Loucy (cell line): ENCODE measurements at regions not wholly inside any gene's neighbourhood (a gene's known extent, or its start where the extent isn't known, plus 50 kb on each side); places are given as distances from the start of the nearest gene placed in this dataset.
A peak's percentile ranks its signal among the peaks of the same experiment; 100 is the strongest.

Experiments
- H2AFZ ChIP-seq: fragments of 200-600 bp; sonication (generic); 2 replicates; pipeline ENCODE4 v1.6.0; 2016; ENCODE audit warnings: antibody characterized with exemption, mild to moderate bottlenecking, low read length, moderate library complexity
- H3F3A ChIP-seq: fragments of 200-600 bp; 2 replicates; pipeline ENCODE4 v1.6.0; 2016; ENCODE audit warnings: antibody characterized with exemption, low read depth, mild to moderate bottlenecking
- H3K27me3 ChIP-seq: fragments of 200-600 bp; sonication (generic); 2 replicates; pipeline ENCODE4 v1.6.1; 2014; ENCODE audit warnings: low read length, mild to moderate bottlenecking; ENCODE audit not compliant: insufficient read depth, poor library complexity, severe bottlenecking
- H3K36me3 ChIP-seq: fragments of 200-600 bp; sonication (generic); 2 replicates; pipeline ENCODE4 v1.6.1; 2016; ENCODE audit warnings: low read length; ENCODE audit not compliant: insufficient read depth
- H3K4me1 ChIP-seq: fragments of 200-600 bp; sonication (generic); 2 replicates; pipeline ENCODE4 v1.5.1; 2014; ENCODE audit warnings: low read length, mild to moderate bottlenecking; ENCODE audit not compliant: insufficient read depth, poor library complexity, severe bottlenecking
- H3K4me2 ChIP-seq: fragments of 200-600 bp; sonication (generic); 2 replicates; pipeline ENCODE4 v1.6.0; 2014; ENCODE audit warnings: antibody characterized with exemption, low read length, low read depth, mild to moderate bottlenecking; ENCODE audit not compliant: poor library complexity, severe bottlenecking
- H3K4me3 ChIP-seq: fragments of 200-600 bp; sonication (generic); 2 replicates; pipeline ENCODE4 v1.5.1; 2014; ENCODE audit warnings: low read length, mild to moderate bottlenecking, mixed read lengths; ENCODE audit not compliant: poor library complexity, severe bottlenecking
- H3K79me2 ChIP-seq: fragments of 200-600 bp; sonication (generic); 2 replicates; pipeline ENCODE4 v1.6.1; 2014; ENCODE audit warnings: low read length; ENCODE audit not compliant: insufficient read depth
- H3K9ac ChIP-seq: fragments of 200-600 bp; sonication (generic); 2 replicates; pipeline ENCODE4 v1.6.0; 2014; ENCODE audit warnings: mild to moderate bottlenecking, low read depth, low read length, moderate library complexity; ENCODE audit not compliant: poor library complexity, severe bottlenecking
- H3K9me2 ChIP-seq: fragments of 200-600 bp; sonication (generic); replicated peaks from 2 replicates; pipeline ENCODE4 v1.6.1; 2016; ENCODE audit warnings: low read depth, low read length, mixed read lengths
- H3K9me3 ChIP-seq: fragments of 200-600 bp; sonication (generic); 2 replicates; pipeline ENCODE4 v1.6.1; 2014; ENCODE audit warnings: mild to moderate bottlenecking, antibody characterized with exemption, low read length, low read depth; ENCODE audit not compliant: insufficient read depth
- H4K20me1 ChIP-seq: fragments of 200-600 bp; sonication (generic); 2 replicates; pipeline ENCODE4 v1.6.0; 2014; ENCODE audit warnings: antibody characterized with exemption, low read length, mild to moderate bottlenecking; ENCODE audit not compliant: insufficient read depth, poor library complexity, severe bottlenecking
- EZH2phosphoT487 ChIP-seq: fragments of 200-600 bp; IDR thresholded peaks from 2 replicates; pipeline ENCODE4 v1.6.1; 2018; ENCODE audit warnings: antibody characterized with exemption, mild to moderate bottlenecking, moderate library complexity, borderline replicate concordance
- TF ChIP-seq, protein P1 (sequence below): fragments of 200-600 bp; sonication (generic); conservative IDR thresholded peaks from 2 replicates; pipeline ENCODE4 v1.5.1; 2014; ENCODE audit warnings: mild to moderate bottlenecking, antibody characterized with exemption, low read length

DNA sequence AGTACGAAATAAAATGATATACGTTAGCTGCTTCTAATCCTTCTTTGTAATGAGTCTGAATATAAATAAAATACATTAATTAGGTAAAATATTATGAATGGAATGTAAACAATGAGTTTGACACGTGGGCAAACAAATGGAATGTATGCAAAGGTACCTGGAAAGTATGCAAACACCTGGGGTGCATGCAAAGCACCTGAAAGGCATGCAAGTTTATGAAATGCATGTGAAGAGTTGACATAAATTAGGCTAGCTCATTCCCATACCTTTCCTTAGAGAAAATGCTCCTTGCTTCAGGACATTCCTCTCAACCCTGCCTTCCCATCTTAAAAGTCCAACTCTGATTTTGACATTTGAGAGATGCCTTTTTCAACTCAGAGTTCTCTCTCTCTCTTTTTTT, 140.9 kb downstream of the EDN1 start:
- no peaks in the 10 kb centered on the region for H3K79me2 ChIP-seq
- peaks cover 14% of the 10 kb centered on the region; the same call in 1 of the 2 replicates for H3K9me3 ChIP-seq
- H3K4me2 ChIP-seq = no peak overlapping the region
- H3F3A ChIP-seq = no peaks in the 10 kb centered on the region
- no peaks in the 10 kb centered on the region for H3K9me2 ChIP-seq
- H3K27me3 ChIP-seq = no peaks in the 10 kb centered on the region
- TF ChIP-seq, protein P1, sequence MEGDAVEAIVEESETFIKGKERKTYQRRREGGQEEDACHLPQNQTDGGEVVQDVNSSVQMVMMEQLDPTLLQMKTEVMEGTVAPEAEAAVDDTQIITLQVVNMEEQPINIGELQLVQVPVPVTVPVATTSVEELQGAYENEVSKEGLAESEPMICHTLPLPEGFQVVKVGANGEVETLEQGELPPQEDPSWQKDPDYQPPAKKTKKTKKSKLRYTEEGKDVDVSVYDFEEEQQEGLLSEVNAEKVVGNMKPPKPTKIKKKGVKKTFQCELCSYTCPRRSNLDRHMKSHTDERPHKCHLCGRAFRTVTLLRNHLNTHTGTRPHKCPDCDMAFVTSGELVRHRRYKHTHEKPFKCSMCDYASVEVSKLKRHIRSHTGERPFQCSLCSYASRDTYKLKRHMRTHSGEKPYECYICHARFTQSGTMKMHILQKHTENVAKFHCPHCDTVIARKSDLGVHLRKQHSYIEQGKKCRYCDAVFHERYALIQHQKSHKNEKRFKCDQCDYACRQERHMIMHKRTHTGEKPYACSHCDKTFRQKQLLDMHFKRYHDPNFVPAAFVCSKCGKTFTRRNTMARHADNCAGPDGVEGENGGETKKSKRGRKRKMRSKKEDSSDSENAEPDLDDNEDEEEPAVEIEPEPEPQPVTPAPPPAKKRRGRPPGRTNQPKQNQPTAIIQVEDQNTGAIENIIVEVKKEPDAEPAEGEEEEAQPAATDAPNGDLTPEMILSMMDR = no peak
- no peak for TF ChIP-seq EZH2phosphoT487
- H4K20me1 ChIP-seq = no peaks in the 10 kb centered on the region
- H3K36me3 ChIP-seq = no peaks in the 10 kb centered on the region; the same call in 1 of the 2 replicates
- H2AFZ ChIP-seq = no peak overlapping the region
- no peak overlapping the region for H3K9ac ChIP-seq
- no peak overlapping the region for H3K4me3 ChIP-seq
- H3K4me1 ChIP-seq = peaks cover 10% of the 10 kb centered on the region

DNA sequence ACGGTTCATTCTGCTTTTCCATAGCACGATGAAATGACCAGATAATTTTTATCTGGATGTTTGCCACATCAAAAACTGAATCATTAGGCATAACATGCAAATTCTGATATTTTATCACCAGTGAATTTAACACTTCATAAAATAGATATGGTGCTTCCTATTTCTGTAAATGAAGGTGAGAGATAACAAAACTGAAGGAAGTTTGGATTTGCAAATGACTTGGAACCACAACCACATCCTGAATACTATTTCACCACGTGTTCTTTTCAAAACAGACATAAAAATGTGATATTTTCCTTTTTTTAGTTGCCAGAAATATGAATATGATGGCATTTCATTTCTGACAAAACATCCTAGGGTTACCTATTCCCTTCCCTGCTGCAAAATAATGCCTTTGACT, 146.1 kb downstream of the EDN1 start:
- H3K36me3 ChIP-seq = no peaks in the 10 kb centered on the region; the same call in 1 of the 2 replicates
- H3K4me1 ChIP-seq = peaks cover 22% of the 10 kb centered on the region
- no peaks in the 10 kb centered on the region for H4K20me1 ChIP-seq
- peak overlapping the region; percentile 68 for H3K4me2 ChIP-seq
- H3K9me2 ChIP-seq = no peaks in the 10 kb centered on the region
- H3F3A ChIP-seq = 0 out of 2 replicates have a peak, but pooled peaks cover 3% of the 10 kb centered on the region
- H3K4me3 ChIP-seq = peak overlapping the region; percentile 51
- no peaks in the 10 kb centered on the region for H3K27me3 ChIP-seq
- no peak overlapping the region for H2AFZ ChIP-seq
- peaks cover 14% of the 10 kb centered on the region; the same call in 1 of the 2 replicates for H3K9me3 ChIP-seq
- H3K79me2 ChIP-seq = no peaks in the 10 kb centered on the region
- peak; percentile 76; the same call in 1 of the 2 replicates for TF ChIP-seq EZH2phosphoT487
- TF ChIP-seq, protein P1 = no peak
- no peak overlapping the region for H3K9ac ChIP-seq

DNA sequence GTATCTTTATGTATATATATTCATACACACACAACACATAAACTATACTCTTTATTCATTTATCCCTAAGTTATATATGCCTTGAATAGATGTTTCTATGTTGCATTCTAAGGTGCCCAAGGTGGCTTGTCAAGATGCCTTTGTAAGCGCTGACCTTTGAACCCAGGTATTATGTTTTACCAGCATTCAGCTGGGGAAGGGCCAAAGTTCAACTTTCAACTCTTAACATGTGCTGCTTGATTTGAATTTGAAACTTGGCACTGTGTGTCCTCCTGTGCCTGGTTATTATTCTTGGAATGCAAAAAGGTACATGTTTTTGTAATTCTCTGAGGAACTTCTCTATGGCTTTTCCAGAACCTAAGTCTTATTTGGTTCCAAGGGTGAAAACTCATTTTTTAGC, 146.5 kb downstream of the EDN1 start:
- Histone ChIP-seq H3F3A (0 out of 2 replicates have a peak, but pooled peaks cover 3% of the 10 kb centered on the region), H4K20me1 (no peaks in the 10 kb centered on the region), H3K27me3 (no peaks in the 10 kb centered on the region), H3K4me1 (peaks cover 22% of the 10 kb centered on the region), H2AFZ (no peak overlapping the region; the same call in 1 of the 2 replicates), H3K9ac (no peak overlapping the region), H3K9me3 (peaks cover 14% of the 10 kb centered on the region; the same call in 1 of the 2 replicates), H3K79me2 (no peaks in the 10 kb centered on the region), H3K4me3 (peak overlapping the region; percentile 51), H3K4me2 (peak overlapping the region; percentile 68), H3K36me3 (no peaks in the 10 kb centered on the region; the same call in 1 of the 2 replicates), H3K9me2 (no peaks in the 10 kb centered on the region)
- no peak for TF ChIP-seq EZH2phosphoT487
- TF ChIP-seq, protein P1 = no peak
